ENCODE measurements at regions not wholly inside any gene's neighbourhood (a gene's known extent, or its start where the extent isn't known, plus 50 kb on each side); places are given as distances from the start of the nearest gene placed in this dataset.
"Not testable (repeated sequence)": the region's sequence is repeated elsewhere in the genome, so short reads cannot be mapped to it uniquely, and the experiment has no call there.

DNA sequence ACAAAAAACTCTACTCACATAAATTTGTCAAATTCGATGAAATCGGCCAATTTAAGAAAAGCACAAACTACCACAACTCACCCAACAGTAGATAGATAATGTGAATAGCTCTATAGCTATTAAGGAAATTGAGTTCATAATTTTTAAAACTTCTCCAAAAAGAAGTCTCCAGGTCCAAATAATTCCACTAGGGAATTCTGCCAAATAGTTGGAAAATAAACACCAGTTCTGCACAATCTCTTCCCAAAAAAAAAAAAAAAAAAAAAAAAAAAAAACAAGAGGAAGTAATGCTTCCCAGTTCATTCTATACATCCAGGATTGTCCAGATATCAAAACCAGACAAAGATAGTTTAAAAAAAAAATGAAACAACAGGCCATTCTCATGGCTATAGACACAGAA lies 164.2 kb downstream of the POLR2M start:
- intact Hi-C loops (cut with DNase I), result no loop called here
- no peak for DNase-seq

DNA sequence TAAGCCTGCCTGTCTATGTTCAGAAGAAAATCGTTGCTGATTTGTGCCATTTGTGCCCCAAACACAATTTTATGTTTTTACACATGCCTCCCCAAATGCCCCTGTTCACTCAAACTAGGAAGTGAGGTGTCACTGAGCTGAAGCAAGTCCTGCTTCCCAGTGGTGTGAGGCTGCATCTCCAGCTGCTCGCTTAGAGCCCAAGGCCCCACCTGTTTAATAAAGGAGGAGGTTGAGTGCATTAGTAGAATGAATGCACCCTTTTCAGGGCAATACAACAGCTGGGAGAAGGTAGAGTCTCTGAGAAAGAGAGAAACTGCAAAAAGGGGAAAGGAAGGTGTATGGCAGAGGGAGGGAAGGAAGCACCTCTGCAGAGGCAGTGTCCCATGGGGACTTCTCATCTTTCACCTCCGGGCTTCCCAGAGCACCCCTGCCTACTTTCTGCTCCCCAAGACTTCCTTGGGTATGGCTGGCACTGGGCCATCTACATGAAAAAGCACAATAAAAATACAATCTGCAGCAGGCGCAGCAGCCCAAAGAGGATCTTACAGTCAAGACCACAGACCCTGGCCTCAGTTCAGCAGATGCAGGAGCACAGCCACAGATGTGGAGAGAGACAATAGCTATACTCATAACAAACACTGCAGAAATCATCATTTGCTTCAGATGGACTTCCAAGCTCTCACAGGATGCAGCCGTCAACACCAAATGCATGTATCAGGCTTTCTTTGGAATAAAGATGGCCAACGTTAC lies 165.9 kb downstream of the POLR2M start:
- intact Hi-C loops (cut with DNase I), result no loop called here
- DNase-seq, result no peak

DNA sequence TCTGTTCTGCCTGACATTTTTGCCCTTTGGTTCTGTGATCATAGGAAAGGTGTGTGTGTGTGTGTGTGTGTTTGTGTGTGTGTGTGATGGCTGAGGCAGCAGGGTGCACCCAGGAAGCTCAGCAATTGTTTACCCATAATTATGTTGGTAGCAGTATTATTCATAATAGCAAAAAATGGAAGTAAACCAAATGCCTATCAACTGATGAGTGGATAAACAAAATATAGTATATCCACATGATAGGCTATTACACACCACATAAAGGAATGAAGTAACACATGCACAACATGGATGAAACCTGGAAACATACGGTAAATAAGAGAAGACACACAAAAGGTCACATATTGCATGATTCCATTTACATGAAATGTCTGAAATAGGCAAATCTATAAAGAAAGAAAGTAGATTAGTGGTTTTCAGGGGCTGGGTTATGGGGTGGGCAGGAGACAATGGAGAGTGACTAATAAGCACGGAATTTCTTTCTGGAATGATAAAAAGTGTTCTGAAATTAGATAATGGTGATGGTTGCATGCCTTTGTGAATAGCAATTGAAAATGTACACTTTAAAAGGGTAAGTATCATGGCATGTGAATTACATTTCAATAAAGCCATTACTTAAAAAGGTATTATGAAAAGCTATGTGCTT lies 167.2 kb downstream of the POLR2M start:
- DNase-seq, result no peak
- intact Hi-C loops (cut with DNase I), result no loop called here

DNA sequence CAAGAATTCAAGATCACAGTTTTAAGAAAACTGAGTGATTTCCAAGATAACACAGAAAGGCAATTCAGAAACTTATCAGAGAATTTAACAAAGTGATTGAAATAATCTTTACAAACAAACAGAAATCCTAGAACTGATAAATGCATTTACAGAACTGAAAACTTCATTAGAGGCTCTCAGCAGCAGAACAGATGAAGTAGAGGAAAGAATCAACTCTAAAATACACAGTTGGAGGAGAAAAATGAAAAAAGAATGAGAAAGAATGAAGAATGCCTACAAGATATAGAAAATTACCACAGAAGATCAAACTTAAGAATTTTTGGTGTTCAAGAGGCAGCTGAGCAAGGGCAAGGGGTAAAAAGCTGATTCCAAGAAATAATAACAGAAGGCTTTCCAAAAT lies 168.8 kb downstream of the POLR2M start:
- intact Hi-C loops (cut with DNase I), result no loop called here
- DNase-seq, result no peak

DNA sequence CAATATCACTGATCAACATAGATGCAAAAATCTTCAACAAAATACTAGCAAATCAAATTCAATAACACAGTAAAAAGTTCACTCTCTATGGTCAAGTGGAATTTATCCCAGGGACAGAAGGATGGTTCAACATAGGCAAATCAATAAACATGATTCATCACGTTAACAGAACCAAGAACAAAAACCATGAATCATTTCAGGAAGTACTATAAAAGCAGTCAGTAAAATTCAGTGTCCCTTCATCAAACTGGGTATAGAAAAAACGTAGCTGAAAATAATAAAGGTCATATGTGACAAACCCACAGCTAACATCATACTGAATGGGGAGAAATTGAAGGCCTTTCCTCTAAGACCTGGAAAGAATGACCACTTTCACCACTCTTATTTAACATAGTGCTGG lies 172.1 kb downstream of the POLR2M start:
- no peak for DNase-seq
- intact Hi-C loops (cut with DNase I), result no loop called here

DNA sequence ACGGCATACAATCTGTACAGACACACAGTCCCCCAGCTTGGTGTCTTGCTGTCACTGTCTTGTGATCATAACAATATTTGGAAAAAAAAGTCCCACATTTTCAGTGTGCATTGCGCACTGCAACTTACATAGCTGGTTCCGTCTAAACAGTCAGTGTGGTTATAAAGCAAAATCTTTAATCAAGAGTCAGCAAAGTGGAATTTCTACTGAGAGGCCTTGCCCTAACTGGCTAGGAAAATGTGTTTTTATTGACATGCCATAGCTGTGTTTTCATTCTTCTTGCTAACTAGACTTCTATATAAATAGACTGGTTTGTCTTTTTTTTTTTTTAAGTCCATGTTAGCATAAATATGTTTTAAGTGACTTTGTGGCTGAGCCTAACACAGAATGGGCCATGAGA lies 174.8 kb downstream of the POLR2M start:
- intact Hi-C loops (cut with DNase I), result no loop called here
- DNase-seq, result no peak

DNA sequence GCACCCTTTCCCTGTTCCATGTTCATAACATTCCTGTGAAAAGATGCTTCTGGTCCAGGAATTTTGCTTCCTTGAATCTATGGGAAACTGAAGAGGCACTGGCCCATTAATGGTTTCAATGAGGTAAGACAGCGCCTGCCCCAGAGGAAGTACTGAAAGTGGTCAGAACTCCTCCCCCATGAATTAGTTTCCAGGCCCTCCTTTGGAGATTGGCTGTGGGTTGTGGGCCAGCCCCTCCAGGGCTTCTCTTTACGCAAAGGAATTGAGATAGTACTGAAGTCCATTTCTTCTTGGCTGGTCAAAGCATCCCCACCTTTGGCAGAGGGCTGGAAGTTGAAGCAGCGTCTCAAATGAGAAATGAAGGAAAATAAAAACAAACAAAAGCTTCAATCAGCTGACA lies 175.5 kb downstream of the POLR2M start:
- intact Hi-C loops (cut with DNase I), result no loop called here
- no peak for DNase-seq

DNA sequence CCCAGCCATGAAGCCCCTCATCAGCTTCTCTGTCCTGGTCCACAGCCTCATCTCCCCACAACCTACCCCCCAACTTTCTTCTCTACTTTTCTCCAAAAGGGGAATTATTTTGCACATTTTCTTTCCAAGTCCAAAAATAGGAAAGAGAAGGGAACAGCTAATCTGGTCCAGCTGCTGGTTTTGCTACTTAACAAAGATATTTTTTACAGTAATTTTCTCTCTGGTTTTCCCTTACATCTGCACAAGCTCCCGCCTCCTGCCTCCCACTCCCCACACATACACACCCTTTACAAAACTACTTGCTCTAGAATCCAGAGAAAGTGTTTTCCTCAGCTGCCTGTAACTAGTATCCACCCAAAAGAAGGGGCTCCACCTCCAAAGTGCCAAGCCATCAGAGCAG lies 177.2 kb downstream of the POLR2M start:
- intact Hi-C loops (cut with DNase I), result no loop called here
- no peak for DNase-seq

DNA sequence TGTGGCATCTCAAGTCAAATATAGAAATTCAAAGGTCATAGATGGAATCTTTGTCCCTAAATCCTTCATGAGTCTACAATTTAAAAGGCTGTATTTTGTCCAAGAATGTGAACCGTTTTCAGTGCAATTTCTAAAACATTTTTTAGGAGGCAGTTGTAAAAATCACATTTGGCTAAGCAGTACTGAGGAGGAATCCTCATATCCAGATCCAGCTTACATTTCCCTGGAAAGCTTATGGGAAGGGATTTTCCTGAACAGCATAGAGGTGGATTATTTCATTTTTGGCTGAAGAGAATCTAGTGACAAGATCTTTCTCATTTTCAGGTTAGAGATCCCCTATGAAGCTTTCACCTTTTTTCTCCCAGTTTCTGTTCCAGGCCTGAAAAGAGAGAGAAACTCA lies 178.4 kb downstream of the POLR2M start:
- DNase-seq, result no peak
- intact Hi-C loops (cut with DNase I), result no loop called here

DNA sequence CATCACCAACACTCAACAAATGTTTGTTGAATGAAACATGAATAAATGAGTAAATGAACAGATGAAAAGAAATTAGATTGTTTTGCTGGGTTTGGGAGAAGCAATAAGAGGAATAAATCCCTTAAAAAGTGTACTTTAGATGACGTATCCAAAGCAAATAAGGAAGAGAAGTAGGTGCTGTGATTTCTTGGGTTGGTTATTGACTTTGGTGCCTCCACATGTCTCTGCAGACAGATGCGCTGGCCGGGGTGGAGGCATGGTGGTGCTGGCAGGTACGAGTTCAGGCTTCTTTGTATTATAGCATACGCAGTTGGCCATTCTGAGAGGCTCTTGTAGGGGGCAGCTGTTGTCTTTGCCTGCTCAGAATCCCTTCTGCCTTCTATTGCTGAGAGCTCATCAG lies 178.9 kb downstream of the POLR2M start:
- intact Hi-C loops (cut with DNase I), result no loop called here
- DNase-seq, result no peak

DNA sequence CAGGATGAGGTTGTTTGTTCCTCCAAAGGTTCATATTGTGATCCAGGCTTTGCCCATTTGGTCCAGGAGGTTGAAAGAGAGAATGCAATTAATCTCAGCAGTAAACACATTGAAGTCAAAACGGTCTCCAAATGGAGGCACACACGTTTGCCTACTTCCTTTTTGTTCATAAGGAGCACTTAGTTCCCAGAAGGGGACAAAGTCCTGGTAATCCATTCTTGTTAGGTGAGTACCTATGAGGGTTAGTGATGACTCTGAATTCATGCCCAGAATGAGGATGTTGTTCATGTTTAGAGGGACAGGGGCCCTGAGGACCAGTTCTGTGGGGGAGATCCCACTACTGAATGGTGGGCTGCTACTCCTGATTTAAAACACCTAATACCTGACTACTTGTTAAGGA lies 177.7 kb downstream of the ALDH1A2 start:
- no peak for DNase-seq
- intact Hi-C loops (cut with DNase I), result no loop called here

DNA sequence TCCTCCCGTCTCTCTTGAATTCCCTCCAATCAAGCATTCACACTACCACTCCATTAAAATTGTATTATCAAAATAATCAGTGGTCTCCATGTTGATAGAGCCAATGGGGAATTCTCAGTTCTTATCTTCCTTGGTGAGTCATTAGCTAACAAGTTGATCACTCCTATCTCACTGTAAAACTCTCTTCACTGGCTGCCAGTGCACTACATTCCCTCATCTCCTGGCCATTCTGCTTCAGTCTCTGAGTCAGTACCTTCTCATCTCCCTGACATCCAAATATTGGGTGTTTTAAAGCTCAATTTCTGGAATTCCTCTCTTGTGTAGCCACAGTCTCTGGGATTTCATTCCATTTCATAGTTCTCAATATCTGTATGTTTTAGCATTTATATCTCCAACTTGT lies 175.2 kb downstream of the ALDH1A2 start:
- intact Hi-C loops (cut with DNase I), result no loop called here
- DNase-seq, result no peak

DNA sequence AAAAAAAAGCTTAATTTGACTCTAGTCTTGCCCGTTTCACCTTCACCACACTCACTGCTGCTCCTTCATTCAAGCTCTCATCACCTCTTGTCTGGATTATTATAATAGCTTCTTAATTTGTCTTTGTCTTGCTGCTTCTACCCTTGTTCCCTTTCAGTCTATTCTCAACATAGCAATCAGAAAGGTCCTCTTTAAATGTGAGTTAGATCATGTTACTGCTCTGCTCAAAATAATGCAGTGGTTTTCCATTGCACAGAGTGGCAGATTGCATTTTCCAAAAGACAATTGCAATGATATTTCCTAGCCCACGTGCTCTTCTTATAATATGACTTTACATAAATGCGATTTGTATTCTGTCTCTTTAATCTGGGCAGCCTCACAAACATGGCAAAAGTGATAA lies 174.6 kb downstream of the ALDH1A2 start:
- no peak for DNase-seq
- intact Hi-C loops (cut with DNase I), result no loop called here

DNA sequence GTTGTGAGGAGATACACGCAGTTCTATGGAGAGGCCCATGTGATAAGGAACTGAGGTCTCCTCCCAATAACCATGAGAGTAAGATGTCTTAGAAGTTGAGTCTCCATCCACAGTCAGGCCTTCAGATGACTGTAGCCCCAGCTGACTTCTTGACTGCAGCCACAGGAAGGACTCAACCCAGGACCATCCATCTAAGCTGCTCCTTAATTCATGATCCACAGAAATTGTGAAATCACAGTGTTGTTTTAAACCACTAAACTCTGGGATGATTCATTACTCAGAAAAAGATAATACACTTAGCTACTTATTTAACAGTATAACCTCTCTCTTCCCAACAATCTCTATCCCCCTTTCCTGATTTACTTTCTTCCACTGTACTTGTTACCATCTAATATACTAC lies 173.3 kb downstream of the ALDH1A2 start:
- intact Hi-C loops (cut with DNase I), result no loop called here
- no peak for DNase-seq

DNA sequence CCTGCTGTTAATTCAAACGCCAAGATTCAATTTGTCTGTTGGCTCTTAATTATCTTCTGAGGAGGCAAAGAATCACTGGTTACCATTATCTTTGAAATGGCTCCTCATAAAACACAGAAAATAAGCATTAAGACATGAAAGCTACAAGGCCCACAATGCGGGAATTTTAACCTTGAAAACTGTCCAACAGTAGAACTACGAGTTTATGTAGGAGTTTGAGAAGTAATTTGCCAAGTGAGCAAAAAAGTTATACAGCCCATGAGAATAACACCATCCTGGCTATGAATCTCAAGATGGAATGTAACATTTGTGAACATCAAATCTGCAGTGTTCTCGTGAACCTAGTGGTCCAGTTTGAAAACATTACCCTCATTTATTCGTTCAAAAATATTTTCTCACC lies 172.5 kb downstream of the ALDH1A2 start:
- no peak for DNase-seq
- intact Hi-C loops (cut with DNase I), result no loop called here

DNA sequence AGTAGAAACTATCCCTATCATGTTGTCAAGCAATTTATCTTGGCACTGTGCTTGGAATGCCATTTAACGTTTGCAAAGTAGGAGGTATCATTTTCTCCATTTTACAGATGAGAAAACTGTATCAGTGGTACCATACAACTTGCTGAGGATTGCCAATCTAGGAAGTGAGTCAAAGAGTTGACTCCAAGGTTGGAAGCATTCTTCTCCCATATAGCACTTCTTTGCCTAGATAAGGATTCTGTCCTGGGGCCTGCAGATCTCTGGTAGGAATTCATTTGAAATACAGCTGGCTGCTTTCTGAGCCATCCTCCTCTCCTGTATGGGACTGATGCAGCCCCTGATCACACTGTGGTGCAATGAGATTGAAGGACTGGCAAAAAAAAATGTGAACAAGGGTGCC lies 170.2 kb downstream of the ALDH1A2 start:
- DNase-seq, result no peak
- intact Hi-C loops (cut with DNase I), result no loop called here

DNA sequence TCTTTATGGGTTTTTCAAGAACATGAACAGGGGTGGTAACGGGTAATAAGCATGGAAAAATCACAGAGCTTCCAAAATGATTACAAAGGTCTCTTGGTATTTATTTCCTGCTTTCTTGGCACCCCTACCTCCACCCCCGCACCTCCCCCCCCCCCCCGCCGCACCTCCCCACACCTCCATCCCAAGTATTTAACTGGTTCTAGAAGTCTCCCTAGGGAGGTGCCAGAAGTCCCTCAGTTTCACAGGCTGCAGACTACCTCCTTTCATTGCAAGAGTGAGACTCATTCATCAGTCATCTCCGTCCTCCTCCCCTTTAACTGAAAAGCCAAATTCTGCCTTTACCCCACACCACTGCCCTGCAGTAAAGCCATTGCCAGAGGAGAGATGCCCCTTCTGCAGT lies 169.4 kb downstream of the ALDH1A2 start:
- no peak for DNase-seq
- intact Hi-C loops (cut with DNase I), result no loop called here

DNA sequence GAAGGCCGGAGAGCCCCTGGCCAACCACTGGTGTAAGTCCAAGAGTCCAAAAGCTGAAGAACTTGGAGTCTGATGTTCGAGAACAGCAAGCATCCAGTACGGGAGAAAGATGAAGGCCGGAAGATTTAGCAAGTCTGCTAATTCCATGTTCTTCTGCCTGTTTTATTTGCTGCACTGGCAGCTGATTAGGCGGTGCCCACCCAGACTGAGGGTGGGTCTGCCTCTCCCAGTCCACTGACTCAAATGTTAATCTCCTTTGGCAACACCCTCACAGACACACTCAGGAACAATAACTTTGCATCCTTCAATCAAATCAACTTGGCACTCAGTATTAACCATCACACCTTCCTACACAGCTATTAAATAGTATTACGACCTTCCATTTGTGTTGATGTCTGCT lies 168.6 kb downstream of the ALDH1A2 start:
- intact Hi-C loops (cut with DNase I); DNase-seq: not testable (repeated sequence)

DNA sequence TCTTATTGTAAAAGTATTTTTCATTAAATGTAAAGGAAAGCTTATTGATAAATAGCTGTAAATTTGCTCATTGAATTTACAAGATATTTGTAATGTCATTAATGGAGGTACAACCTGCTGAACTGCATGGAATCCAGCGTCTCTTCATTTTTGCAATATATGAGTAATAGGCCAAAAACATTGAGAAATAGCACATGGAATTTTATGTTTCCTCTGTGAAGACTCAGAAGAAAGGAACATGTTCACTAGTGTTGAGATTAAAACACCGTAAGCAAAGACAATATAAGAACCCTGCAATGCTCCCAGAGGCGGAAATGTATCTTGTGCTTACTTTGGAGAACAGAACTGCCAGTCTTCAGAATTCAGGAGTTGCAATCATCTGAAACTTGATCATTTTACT lies 167.6 kb downstream of the ALDH1A2 start:
- DNase-seq, result no peak
- intact Hi-C loops (cut with DNase I), result no loop called here

DNA sequence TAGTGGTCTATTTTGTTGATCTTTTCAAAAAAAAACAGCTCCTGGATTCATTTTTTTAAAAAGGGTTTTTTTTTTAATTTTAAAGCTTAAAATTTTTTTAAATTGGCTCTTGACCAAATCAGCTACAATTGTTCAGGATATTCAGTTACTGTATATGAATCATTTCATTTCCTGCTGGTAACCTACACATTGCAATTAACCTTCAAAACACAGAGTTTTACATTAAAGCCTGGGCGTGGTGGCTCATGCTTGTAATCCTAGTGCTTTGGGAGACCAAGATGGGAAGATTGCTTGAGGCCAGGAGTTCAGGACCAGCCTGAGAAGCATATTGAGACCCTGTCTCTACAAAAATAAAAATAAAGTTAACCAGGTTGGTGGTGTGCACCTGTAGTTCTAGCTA lies 163.4 kb downstream of the ALDH1A2 start:
- DNase-seq, result no peak
- intact Hi-C loops (cut with DNase I), result no loop called here

All from head of caudate nucleus (tissue), 42 donors.